Astrocyte (in vitro differentiated cells and primary cell): ENCODE measurements at regions not wholly inside any gene's neighbourhood (a gene's known extent, or its start where the extent isn't known, plus 50 kb on each side); places are given as distances from the start of the nearest gene placed in this dataset.

Source experiments
- DNase-seq: peaks from one replicate; pipeline ENCODE4 v3.0.0-alpha.2; 2010; ENCODE audit warnings: low read depth
- FAIRE-seq: peaks from 2 replicates; lab custom pipeline; 2011; peaks lifted over from hg19 to GRCh38; lab: Jason Lieb, UNC
- H2AFZ ChIP-seq: 2 replicates; pipeline ENCODE4 v1.6.0; 2012; ENCODE audit warnings: low read depth, low read length, inconsistent platforms
- H3K27ac ChIP-seq: 2 replicates; pipeline ENCODE4 v1.5.1; 2011; ENCODE audit warnings: low read depth, low read length, inconsistent platforms
- H3K27me3 ChIP-seq: 2 replicates; pipeline ENCODE4 v1.6.0; 2011; ENCODE audit warnings: low read length, inconsistent platforms; ENCODE audit not compliant: insufficient read depth
- H3K36me3 ChIP-seq: 2 replicates; pipeline ENCODE4 v1.5.1; 2011; ENCODE audit warnings: low read length, inconsistent platforms; ENCODE audit not compliant: insufficient read depth
- H3K4me1 ChIP-seq: 2 replicates; pipeline ENCODE4 v1.5.1; 2011; ENCODE audit warnings: low read length, inconsistent platforms; ENCODE audit not compliant: insufficient read depth
- H3K4me2 ChIP-seq: 2 replicates; pipeline ENCODE4 v1.6.0; 2012; ENCODE audit warnings: low read length, inconsistent platforms
- H3K4me3 ChIP-seq: 2 replicates; pipeline ENCODE4 v1.5.1; 2011; ENCODE audit warnings: low read depth, mild to moderate bottlenecking, low read length, inconsistent platforms; ENCODE audit not compliant: insufficient read depth
- H3K79me2 ChIP-seq: 2 replicates; pipeline ENCODE4 v1.6.0; 2012; ENCODE audit warnings: mild to moderate bottlenecking, low read length, inconsistent platforms; ENCODE audit not compliant: insufficient read depth
- H3K9ac ChIP-seq: 2 replicates; pipeline ENCODE4 v1.6.0; 2012; ENCODE audit warnings: mild to moderate bottlenecking, low read length, inconsistent platforms
- H3K9me3 ChIP-seq: 2 replicates; pipeline ENCODE4 v1.5.1; 2012; ENCODE audit warnings: low read depth, mild to moderate bottlenecking, low read length, inconsistent platforms; ENCODE audit not compliant: insufficient read depth
- H4K20me1 ChIP-seq: 2 replicates; pipeline ENCODE4 v1.6.0; 2012; ENCODE audit warnings: low read length, inconsistent platforms; ENCODE audit not compliant: insufficient read depth
- H3K27ac Mint-ChIP-seq: one replicate; pipeline ENCODE4 v1.8.0; 2021; ENCODE audit warnings: mild to moderate bottlenecking, mixed read lengths; ENCODE audit not compliant: unreplicated experiment
- H3K27me3 Mint-ChIP-seq: one replicate; pipeline ENCODE4 v1.8.0; 2021; ENCODE audit warnings: low read depth, mixed read lengths; ENCODE audit not compliant: unreplicated experiment
- H3K36me3 Mint-ChIP-seq: one replicate; pipeline ENCODE4 v1.8.0; 2021; ENCODE audit warnings: low read depth, mixed read lengths; ENCODE audit not compliant: unreplicated experiment
- H3K4me1 Mint-ChIP-seq: one replicate; pipeline ENCODE4 v1.8.0; 2021; ENCODE audit warnings: low read depth, mixed read lengths; ENCODE audit not compliant: unreplicated experiment
- H3K4me3 Mint-ChIP-seq: one replicate; pipeline ENCODE4 v1.8.0; 2021; ENCODE audit warnings: mild to moderate bottlenecking, moderate library complexity, mixed read lengths; ENCODE audit not compliant: unreplicated experiment
- H3K9me3 Mint-ChIP-seq: one replicate; pipeline ENCODE4 v1.8.0; 2021; ENCODE audit warnings: mild to moderate bottlenecking, mixed read lengths; ENCODE audit not compliant: unreplicated experiment
- CTCF ChIP-seq: IDR thresholded peaks from 2 replicates; pipeline ENCODE4 v1.5.1; 2011; ENCODE audit warnings: low read depth, mild to moderate bottlenecking, inconsistent platforms, low read length, moderate library complexity; ENCODE audit not compliant: insufficient read depth
- EZH2 ChIP-seq: IDR thresholded peaks from 2 replicates; pipeline ENCODE4 v1.6.1; 2012; ENCODE audit warnings: mild to moderate bottlenecking, low read length, inconsistent platforms; ENCODE audit not compliant: insufficient read depth

GRCh38 chr16:51932317-51932716 is 614.6 kb downstream of the TOX3 start:
- Histone ChIP-seq H3K27me3 (no peaks in the 10 kb centered on the region), H3K36me3 (no peaks in the 10 kb centered on the region), H3K9me3 (no peaks in the 10 kb centered on the region), H3K4me1 (no peaks in the 10 kb centered on the region), H3K9ac (no peak overlapping the region), H4K20me1 (no peaks in the 10 kb centered on the region), H3K4me2 (no peak overlapping the region), H3K79me2 (no peaks in the 10 kb centered on the region), H2AFZ (no peak overlapping the region), H3K27ac (no peak overlapping the region), H3K4me3 (no peak overlapping the region)
- peaks cover 2% of the 10 kb centered on the region for H3K9me3 Mint-ChIP-seq
- TF ChIP-seq EZH2 = no peak
- TF ChIP-seq CTCF = no peak
- H3K27ac Mint-ChIP-seq = no peak overlapping the region
- no peaks in the 10 kb centered on the region for H3K4me1 Mint-ChIP-seq
- H3K36me3 Mint-ChIP-seq = no peaks in the 10 kb centered on the region
- H3K4me3 Mint-ChIP-seq = no peak overlapping the region
- no peak for DNase-seq
- peaks cover 15% of the 10 kb centered on the region for H3K27me3 Mint-ChIP-seq
- no peak for FAIRE-seq

- Histone ChIP-seq H3K36me3 (no peaks in the 10 kb centered on the region), H3K4me1 (no peaks in the 10 kb centered on the region), H3K9ac (no peak overlapping the region), H3K79me2 (no peaks in the 10 kb centered on the region), H4K20me1 (no peaks in the 10 kb centered on the region), H2AFZ (no peak overlapping the region), H3K4me2 (no peak overlapping the region), H3K27ac (no peak overlapping the region), H3K27me3 (no peaks in the 10 kb centered on the region), H3K4me3 (no peak overlapping the region), H3K9me3 (no peaks in the 10 kb centered on the region)
- DNase-seq (no peak), FAIRE-seq (no peak)
- Mint-ChIP-seq H3K4me3 (no peak overlapping the region), H3K27ac (no peak overlapping the region), H3K9me3 (peaks cover 2% of the 10 kb centered on the region), H3K27me3 (peaks cover 13% of the 10 kb centered on the region), H3K36me3 (no peaks in the 10 kb centered on the region), H3K4me1 (no peaks in the 10 kb centered on the region)
- TF ChIP-seq CTCF = no peak
- no peak for TF ChIP-seq EZH2
Measured at GRCh38 chr16:51931653-51932052, 615.3 kb downstream of the TOX3 start.

DNA sequence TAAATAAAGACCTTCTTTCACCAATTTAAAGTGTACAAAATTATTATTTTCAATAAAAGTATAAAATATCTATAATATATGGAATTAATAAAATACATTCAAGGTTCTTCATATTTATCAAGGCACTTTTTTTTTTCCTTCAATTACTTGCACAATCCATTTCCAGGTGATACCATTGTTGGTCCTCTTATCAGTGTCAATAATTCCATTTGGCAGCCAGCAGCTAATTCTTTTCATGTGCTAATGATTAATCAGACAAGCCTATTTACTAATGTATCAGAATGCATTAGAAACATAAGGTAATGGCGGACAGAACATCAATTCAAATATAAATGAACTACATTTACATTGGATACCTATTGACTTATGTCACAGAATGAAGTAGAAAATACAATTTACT is 622.2 kb downstream of the TOX3 start:
- no peak overlapping the region for H3K27ac ChIP-seq
- no peaks in the 10 kb centered on the region for H3K36me3 ChIP-seq
- H3K9me3 Mint-ChIP-seq = peaks cover 2% of the 10 kb centered on the region
- TF ChIP-seq CTCF = no peak
- no peak for TF ChIP-seq EZH2
- DNase-seq = no peak
- no peak overlapping the region for H3K27ac Mint-ChIP-seq
- no peaks in the 10 kb centered on the region for H3K4me1 ChIP-seq
- H3K4me2 ChIP-seq = no peak overlapping the region
- H3K4me1 Mint-ChIP-seq = no peaks in the 10 kb centered on the region
- H3K9me3 ChIP-seq = no peaks in the 10 kb centered on the region
- no peaks in the 10 kb centered on the region for H3K79me2 ChIP-seq
- no peaks in the 10 kb centered on the region for H3K36me3 Mint-ChIP-seq
- no peaks in the 10 kb centered on the region for H4K20me1 ChIP-seq
- H3K4me3 ChIP-seq = no peak overlapping the region
- H3K27me3 Mint-ChIP-seq = peaks cover 6% of the 10 kb centered on the region
- H3K9ac ChIP-seq = no peak overlapping the region
- H3K4me3 Mint-ChIP-seq = no peak overlapping the region
- no peaks in the 10 kb centered on the region for H3K27me3 ChIP-seq
- FAIRE-seq = no peak
- no peak overlapping the region for H2AFZ ChIP-seq
